Left hindlimb (tissue), 1 donor: ENCODE measurements at regions not wholly inside any gene's neighbourhood (a gene's known extent, or its start where the extent isn't known, plus 50 kb on each side); places are given as distances from the start of the nearest gene placed in this dataset.
A peak's percentile ranks its signal among the peaks of the same experiment; 100 is the strongest.
"Not testable (repeated sequence)": the region's sequence is repeated elsewhere in the genome, so short reads cannot be mapped to it uniquely, and the experiment has no call there.

Experiments used
- DNase-seq: peaks from one replicate; pipeline ENCODE4 v3.0.0-alpha.2; 2018

DNA sequence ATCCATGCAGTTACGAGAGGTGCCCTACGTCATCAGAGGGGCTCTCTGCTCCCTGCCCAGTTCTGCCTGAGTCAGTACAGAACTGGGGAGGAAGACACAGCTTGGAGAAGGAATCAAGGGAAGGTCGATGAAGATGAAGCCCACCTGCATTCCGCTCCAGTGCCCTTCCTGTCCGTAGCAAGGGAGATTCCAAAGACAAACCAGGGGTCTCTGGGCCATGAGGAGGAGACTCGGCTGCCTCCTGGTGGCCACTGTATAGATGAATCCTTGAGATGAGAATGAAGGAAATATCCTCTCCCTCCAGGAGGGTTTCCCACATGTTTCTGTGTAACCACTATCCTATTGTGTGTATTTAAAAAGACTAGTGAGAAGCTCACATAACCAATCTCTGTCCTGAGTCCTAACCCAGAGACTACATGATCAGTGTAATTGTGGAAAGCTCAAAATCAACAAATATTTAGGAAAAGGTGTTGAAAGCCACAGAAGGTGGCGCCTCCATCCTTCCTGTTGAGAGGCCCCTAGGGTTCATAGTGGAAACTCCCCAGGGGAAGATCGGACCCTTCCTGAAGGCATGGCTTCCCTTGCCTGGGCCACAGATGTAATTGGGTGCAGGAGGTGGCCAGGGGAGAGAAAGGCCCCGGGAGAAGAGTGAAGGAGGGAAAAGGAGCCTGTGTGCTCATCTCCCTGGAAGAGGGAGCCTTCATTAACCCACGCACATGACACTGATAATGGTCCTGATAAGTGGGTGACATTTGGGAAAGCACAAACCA, 67.0 kb upstream of the LYZL2 start:
- not testable (repeated sequence) for DNase-seq

DNA sequence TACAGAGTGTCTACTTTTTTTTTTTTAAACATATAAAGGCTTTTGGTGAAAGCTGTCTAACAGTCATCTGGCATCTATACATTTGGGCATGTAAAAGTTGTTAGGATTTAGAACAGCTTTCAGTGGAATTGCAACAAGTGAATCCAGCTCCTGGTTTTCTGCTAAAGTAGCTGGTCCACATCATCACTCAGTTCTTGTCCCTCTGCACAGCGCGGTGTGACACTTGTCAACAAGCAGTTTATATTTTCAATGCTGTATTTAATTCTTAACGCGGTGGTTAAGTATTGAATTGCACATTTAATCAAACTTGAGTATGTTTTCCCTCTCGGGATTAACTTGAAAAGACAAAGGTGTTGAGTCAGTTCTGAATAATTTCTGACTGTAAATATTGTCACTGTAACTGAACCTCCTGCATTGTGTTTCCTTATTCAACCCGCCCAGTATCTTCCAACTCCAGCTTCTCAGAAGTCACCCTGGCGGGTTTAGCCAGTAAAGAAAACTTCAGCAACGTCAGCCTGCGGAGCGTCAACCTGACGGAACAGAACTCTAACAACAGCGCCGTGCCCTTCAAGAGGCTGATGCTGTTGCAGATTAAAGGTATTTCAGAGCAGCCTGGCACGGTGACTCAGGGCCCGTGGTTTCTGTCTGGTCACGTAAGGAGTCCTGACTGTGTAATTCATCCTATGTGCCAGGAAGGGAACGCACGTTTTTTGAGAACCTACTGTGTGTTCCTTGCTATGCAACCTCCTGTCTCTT, 66.1 kb upstream of the LYZL2 start:
- DNase-seq = not testable (repeated sequence)

DNA sequence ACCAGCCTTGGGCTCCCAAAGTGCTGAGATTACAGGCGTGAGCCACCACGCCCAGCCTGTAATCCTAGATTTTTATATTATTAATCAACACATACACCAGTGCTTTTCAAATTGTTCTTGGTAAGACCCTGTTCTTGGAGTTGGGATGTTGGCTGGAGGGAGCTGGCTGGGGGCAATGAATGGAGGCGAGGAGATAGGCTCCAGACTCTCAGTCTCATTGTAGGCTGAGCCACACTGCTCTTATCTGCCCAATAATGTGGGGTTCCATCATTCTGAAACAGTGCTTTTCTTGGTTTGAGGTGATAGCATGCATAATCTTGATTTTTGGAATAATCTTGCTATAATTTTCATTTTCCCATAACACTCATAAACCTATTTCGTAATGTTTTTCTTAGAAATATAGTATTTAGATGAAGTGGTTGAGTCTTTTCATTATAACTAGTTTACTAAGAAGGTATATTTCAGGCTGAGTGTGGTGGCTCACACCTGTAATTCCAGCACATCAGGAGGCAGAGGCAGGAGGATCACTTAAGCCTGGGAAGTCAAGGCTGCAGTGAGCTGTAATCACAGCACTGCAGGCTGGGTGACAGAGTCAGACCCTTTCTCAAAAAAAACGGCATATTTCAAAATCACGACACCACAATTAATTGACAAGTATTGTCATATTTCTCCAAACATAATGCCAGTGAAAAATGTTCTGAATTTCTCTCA, 65.1 kb upstream of the LYZL2 start:
- DNase-seq = no peak

DNA sequence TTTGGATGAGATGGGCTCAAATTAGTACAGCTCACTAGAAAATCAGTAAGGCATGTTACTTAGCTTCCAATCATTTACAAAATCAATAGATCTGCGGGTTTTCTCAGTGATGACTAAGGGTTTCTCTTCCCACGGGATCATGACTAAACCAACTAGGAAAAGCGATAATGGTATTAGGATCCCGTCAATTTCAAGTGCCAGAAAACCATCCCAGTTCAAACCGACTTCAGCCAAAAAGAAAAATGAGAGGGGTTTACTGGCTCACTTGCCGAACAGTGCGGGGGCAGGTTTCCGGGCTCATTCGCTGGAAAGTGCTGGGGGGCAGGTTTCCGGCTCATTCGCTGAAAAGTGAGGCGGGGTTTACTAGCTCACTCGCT, 62.1 kb upstream of the LYZL2 start:
- DNase-seq = peak; percentile 80

DNA sequence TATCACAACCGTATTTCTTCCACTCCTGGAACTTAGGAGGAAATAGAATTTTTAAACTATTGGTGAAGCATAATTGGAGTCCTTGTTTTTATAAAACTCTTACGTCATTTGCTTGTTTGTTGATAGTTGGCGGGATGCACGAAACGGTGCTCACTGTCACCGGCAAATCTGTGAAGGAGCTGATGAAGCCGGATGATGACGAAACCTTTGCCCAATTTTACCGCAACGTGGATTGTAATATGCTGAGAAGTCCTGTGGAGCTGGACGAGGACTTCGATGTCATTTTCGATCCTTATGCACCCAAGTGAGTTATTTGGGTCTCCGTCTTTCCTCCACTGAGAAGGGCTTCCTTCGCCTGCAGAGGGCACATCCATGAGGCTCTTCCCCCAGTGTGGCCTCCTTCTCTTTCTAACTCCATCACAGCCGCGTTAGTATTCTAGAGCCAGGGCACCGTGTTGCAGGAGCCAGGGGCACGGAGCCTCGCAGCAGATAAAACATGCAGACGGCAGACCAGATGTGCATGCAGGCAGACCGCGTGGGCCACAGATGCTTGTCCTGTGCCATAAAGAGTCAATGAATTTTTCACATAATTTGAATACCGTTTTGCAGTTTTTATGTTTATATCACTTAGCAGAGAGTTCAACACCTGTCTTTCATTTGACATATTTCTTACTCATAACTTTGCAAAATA, 61.5 kb upstream of the LYZL2 start:
- not testable (repeated sequence) for DNase-seq

DNA sequence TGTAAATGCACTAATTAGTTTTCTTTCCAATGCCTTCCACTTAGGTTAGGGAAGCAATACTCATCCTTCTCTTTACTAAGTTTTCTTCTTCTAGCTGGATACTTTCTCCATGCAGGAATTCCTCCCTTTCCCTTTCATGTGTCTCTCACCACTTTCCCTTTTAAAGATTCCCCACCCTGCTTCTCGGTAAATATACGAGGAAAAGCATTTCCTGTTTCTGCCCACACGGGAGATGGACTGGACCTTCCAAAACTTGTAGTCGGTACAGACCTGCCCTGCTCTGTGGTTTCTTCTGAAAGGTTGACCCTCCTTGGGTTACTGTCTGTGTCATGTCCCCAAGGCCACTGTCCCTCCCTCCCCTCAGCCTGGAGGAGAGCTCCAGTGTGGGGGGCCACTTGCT, 58.9 kb upstream of the LYZL2 start:
- no peak for DNase-seq

DNA sequence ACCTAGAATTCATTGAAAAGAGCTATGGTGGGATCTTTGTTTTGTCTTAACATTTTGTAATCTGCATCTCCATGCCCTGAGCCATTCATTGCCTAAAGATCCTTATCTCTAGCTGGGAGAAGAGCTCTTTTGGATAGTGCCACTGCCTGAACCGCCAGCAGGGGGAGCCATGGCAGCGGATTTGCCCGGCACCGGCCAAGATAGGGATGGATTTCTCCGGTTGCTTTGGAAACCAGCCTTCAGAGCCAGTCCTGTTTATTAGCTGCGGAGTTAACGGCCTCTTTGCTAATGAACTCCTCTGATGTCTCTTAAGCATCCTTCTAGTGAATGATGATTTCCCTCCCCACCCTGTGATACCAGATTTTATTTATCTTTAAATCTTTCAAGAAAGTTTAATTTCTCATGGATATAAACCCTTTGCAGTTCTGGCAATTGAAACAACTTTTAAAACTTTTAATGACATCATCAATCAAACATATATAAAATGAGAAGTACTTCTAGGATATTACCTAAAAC, 58.2 kb upstream of the LYZL2 start:
- peak; percentile 82 for DNase-seq

DNA sequence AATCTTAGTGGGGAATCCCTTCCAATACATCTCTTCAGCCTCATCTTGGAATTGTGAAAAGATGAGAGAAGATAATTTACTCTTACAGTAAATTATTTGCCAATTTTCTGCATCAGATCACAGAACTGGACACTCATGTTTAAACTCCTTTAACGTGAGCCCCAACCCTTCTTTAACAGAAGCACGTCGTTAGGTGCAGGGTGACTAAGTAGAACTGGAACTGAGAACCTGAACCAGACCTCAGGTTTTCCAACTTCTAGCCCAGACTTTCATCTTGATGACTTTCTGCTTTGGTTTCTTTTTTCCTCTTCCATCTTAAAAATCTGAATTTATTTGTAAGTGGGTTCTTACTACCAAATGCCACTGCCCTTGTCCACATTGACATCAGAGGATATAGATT, 57.2 kb upstream of the LYZL2 start:
- DNase-seq = no peak

DNA sequence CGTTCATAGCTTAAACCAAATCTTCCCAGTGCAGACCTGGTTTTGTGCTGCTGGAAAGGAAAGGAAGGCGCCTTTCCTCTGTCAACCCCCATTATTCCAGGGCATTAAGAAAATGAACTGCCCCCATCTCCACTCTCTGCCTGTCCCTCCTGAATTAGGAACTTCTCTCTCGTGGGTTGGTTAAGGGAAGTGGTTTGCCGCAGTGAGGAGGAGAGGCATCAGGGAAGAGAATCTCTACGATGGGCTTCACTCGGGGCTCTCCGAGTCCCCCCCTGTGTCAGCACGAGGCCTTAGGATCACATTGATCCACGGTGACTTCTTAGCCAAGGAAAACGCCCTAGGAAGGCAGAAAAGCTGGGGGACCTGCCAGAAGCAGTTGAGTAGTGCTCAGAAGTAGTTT, 53.9 kb upstream of the LYZL2 start:
- no peak for DNase-seq

DNA sequence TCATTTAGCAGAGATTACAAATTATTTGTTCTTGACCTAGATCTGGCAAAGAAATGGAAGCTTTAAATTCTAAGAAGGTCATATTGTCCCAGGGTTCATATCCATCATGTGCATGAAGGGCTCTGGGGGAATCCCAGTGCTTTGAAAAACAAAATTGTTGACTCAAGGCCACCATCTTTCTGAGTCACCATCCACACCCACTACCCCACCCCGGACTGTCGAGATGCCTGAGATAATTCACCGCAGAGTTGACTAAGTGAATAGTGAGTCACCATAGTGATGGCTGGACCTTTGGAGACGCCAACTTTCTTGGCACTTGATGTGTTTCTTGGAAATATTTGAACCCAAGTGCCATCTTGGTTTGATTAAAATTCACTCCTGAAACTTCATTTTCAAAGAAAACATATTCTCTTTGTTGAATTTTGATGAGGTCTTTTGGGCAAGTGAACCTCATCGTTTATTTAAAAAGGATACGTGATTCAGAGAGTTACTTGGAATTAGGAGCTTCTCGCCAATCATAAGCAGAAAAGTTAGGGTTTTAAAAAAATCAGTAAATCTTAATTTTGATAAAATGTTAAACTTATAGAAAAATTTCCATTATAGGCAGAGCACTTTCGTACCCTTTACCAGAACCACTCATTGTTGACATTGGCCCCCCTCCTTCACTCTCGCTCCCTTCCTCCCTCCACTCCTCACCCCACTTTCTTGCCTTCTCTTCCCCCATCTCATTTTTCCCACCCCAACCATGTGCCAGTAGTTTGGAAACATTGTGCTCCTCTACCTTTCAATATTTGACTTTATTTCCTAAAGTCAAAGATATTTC, 53.0 kb upstream of the LYZL2 start:
- DNase-seq = not testable (repeated sequence)

DNA sequence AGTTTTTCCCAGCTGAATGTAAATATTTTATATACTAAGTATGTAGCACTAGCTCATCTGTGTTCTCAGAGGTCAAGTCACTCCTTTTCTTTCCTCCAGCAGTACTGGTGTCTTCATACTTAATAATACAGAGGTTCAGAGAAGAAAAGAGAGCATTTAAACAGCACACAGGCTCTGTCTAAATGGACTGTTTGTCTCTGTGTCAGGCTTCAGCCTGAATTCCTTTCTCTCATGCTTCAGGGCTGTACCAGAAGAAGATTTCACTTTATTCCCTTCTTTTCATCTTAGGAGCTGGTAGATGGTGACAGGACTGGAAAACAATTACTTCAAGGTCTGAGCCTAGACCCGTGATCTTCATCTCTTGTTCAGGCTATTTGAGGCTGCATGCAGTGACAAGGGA, 51.4 kb upstream of the LYZL2 start:
- DNase-seq = no peak
